Sigmoid colon (tissue), 4 donors: ENCODE measurements at regions not wholly inside any gene's neighbourhood (a gene's known extent, or its start where the extent isn't known, plus 50 kb on each side); places are given as distances from the start of the nearest gene placed in this dataset.

ENCODE experiments used
- EP300 ChIP-seq, 4 donors: sonication (generic); formaldehyde crosslinking; IDR thresholded peaks; one replicate each; pipeline ENCODE4 v1.6.1; 2017; ENCODE audit warnings: antibody characterized with exemption in 4 of 4
- TF ChIP-seq, protein P1 (sequence below), 4 experiments: fragments of 450-650 bp in 3 of 4; fragments of 200-600 bp in 1 of 4; IDR thresholded peaks; one replicate each; pipeline ENCODE4 v1.5.1; 2016 to 2019; ENCODE audit warnings: antibody characterized with exemption in 4 of 4, mild to moderate bottlenecking in 3 of 4, moderate library complexity in 2 of 4

DNA sequence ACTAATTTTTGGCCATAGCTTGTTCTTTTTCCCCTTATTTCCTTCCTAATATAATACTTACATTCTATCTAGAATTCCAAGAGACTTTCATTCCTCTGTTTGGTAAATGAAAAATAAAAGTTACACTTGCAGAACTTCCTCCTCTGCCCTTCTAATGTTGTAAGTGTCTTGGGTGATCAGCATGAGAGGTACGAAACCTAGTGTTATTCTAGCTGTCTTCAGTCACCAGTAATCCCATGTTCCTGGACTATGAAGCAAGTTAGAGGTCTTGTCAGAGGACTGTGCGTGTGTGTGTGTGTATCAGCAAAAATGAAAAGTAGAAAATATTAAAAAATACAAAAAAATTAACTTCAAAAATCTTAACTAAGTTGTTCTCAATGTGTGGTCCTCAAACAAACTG is 307.0 kb downstream of the SPRY2 start:
- TF ChIP-seq, protein P1, sequence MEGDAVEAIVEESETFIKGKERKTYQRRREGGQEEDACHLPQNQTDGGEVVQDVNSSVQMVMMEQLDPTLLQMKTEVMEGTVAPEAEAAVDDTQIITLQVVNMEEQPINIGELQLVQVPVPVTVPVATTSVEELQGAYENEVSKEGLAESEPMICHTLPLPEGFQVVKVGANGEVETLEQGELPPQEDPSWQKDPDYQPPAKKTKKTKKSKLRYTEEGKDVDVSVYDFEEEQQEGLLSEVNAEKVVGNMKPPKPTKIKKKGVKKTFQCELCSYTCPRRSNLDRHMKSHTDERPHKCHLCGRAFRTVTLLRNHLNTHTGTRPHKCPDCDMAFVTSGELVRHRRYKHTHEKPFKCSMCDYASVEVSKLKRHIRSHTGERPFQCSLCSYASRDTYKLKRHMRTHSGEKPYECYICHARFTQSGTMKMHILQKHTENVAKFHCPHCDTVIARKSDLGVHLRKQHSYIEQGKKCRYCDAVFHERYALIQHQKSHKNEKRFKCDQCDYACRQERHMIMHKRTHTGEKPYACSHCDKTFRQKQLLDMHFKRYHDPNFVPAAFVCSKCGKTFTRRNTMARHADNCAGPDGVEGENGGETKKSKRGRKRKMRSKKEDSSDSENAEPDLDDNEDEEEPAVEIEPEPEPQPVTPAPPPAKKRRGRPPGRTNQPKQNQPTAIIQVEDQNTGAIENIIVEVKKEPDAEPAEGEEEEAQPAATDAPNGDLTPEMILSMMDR (IDR thresholded peaks at IDR 0.05): no peak
- TF ChIP-seq EP300 (IDR thresholded peaks at IDR 0.05): no peak
